Cardiac fibroblast (primary cell): ENCODE measurements at regions not wholly inside any gene's neighbourhood (a gene's known extent, or its start where the extent isn't known, plus 50 kb on each side); places are given as distances from the start of the nearest gene placed in this dataset.

Experiments
- DNase-seq, 2 donors: peaks; one replicate each; pipeline versions ENCODE4 v3.0.0 to v3.0.0-alpha.2; 2010; ENCODE audit warnings: low read depth in 2 of 2
- H3K4me3 ChIP-seq, 2 donors: replicated peaks in 1 of 2; 1 replicate in 1 of 2; 2 replicates in 1 of 2; pipeline ENCODE4 v1.5.1; 2011; ENCODE audit warnings: low read depth in 2 of 2, low read length in 2 of 2, mild to moderate bottlenecking in 2 of 2, moderate library complexity in 1 of 2
- CTCF ChIP-seq: IDR thresholded peaks from one replicate; pipeline ENCODE4 v1.5.1; 2011; ENCODE audit warnings: low read depth, mild to moderate bottlenecking, low read length, inconsistent platforms

GRCh38 chr2:151161821-151162551 is 99.7 kb downstream of the RBM43 start:
- no peak overlapping the region for H3K4me3 ChIP-seq
- TF ChIP-seq CTCF: peak; percentile 54
- DNase-seq: peak; percentile 58 to 74

- no peak for DNase-seq
- no peak for TF ChIP-seq CTCF
- no peak overlapping the region for H3K4me3 ChIP-seq
Observed at GRCh38 chr2:151159109-151159662, 102.5 kb downstream of the RBM43 start.

- no peak overlapping the region for H3K4me3 ChIP-seq
- no peak for TF ChIP-seq CTCF
- peak in 1 of 2 donors; percentile 26 for DNase-seq
Observed at GRCh38 chr2:151157000-151157735, 104.5 kb downstream of the RBM43 start.

- TF ChIP-seq CTCF: no peak
- DNase-seq: peak; percentile 7 to 13
- no peak overlapping the region for H3K4me3 ChIP-seq
Observed at GRCh38 chr2:151156431-151156830, 105.2 kb downstream of the RBM43 start.

- no peak overlapping the region for H3K4me3 ChIP-seq
- no peak for DNase-seq
- TF ChIP-seq CTCF: no peak
Observed at GRCh38 chr2:151153601-151154000, 108.1 kb downstream of the RBM43 start.

GRCh38 chr2:151150331-151151320 is 111.0 kb downstream of the RBM43 start:
- TF ChIP-seq CTCF: no peak
- DNase-seq: peak in 1 of 2 donors; percentile 6
- H3K4me3 ChIP-seq: no peak overlapping the region
